ENCODE measurements at regions not wholly inside any gene's neighbourhood (a gene's known extent, or its start where the extent isn't known, plus 50 kb on each side); places are given as distances from the start of the nearest gene placed in this dataset.

GRCh38 chr1:115172270-115172669 lies 83.0 kb upstream of the TSPAN2 start:
- H3K27ac Mint-ChIP-seq, result no peak overlapping the region
- intact Hi-C loops (cut with micrococcal nuclease), result no loop called here

DNA sequence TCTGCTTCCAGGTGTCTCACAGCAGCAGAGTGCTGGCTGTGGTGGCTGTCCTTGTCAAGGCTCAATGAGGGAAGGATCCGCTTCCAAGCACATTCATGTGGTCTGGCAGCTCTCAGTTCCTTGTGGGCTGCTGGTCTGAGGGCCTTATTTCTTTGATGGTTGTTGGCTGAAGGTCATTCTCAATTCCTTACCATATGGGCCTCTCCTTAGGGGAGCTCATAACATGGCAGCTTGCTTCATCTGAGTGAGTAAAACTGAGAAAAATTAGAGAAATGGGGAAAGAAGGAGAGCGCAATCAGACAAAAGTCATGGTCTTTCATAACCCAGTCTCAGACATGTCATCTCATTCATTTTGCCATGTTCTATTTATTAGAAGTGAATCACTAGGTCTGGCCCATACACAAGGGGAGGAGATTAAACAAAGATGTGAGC lies 81.7 kb upstream of the TSPAN2 start:
- no peaks in the 10 kb centered on the region for H4K20me1 ChIP-seq (ENCODE audit: control insufficient read depth, insufficient read depth, low read length, poor library complexity, severe bottlenecking)
- no peaks in the 10 kb centered on the region for H3K36me3 ChIP-seq (replicated peaks in 1 of 2; ENCODE audit: control extremely low read depth in 1 of 2, control insufficient read depth in 1 of 2, extremely low read depth in 1 of 2, insufficient read depth in 2 of 2, low read length in 1 of 2)
- CTCF ChIA-PET, result no interaction called here
- H3K4me3 ChIP-seq (ENCODE audit: control extremely low read depth in 1 of 5, extremely low read depth in 1 of 5, insufficient read depth in 1 of 5, low read depth in 2 of 5, low read length in 4 of 5), result no peak overlapping the region
- H3K27me3 ChIP-seq (replicated peaks in 1 of 4; ENCODE audit: control extremely low read depth in 1 of 4, control insufficient read depth in 3 of 4, insufficient read depth in 4 of 4, low read length in 3 of 4), result no peaks in the 10 kb centered on the region
- intact Hi-C loops (cut with micrococcal nuclease), result no loop called here
- H3K9ac ChIP-seq (ENCODE audit: low read length), result no peak overlapping the region
- no peak overlapping the region for H3K4me3 Mint-ChIP-seq
- no peaks in the 10 kb centered on the region for H3K79me2 ChIP-seq (ENCODE audit: control insufficient read depth, insufficient read depth, low read length)
- no peak overlapping the region for H3K4me2 ChIP-seq (replicated peaks; ENCODE audit: low read depth, low read length, poor library complexity, severe bottlenecking)
- WGBS (ENCODE audit: insufficient coverage), result no CpG with 5 or more reads among the region's 2 CpGs
- H3K4me1 Mint-ChIP-seq, result no peaks in the 10 kb centered on the region
- no peak overlapping the region for H2AFZ ChIP-seq (ENCODE audit: insufficient read depth, low read depth, low read length, poor library complexity, severe bottlenecking)
- peaks cover 12% of the 10 kb centered on the region for H3K27me3 Mint-ChIP-seq
- H3K9me3 ChIP-seq (ENCODE audit: control extremely low read depth in 1 of 3, control insufficient read depth in 2 of 3, insufficient read depth in 1 of 3, low read length in 2 of 3), result no peaks in the 10 kb centered on the region
- no peaks in the 10 kb centered on the region for H3K4me1 ChIP-seq (ENCODE audit: control insufficient read depth in 2 of 2, insufficient read depth in 2 of 2, low read length in 2 of 2)
- H3K9me3 Mint-ChIP-seq (ENCODE audit: insufficient read depth), result no peaks in the 10 kb centered on the region
- ATAC-seq (ENCODE audit: low read depth) (no peak), DNase-seq (no peak)
- no peak overlapping the region for H3K27ac Mint-ChIP-seq
- POLR2A ChIA-PET, result no interaction called here
- no peak overlapping the region for H3K27ac ChIP-seq (ENCODE audit: low read length in 2 of 2)
- TF ChIP-seq CTCF (IDR thresholded peaks at IDR 0.05) (no peak), EZH2 (IDR thresholded peaks at IDR 0.05; ENCODE audit: borderline replicate concordance, insufficient read depth, low read depth, low read length, poor library complexity, severe bottlenecking) (no peak)

More at GRCh38 chr1:115172270-115172669, 83.0 kb upstream of the TSPAN2 start:
- ATAC-seq (ENCODE audit: low read depth) (no peak), DNase-seq (no peak)
- Histone ChIP-seq H3K4me1 (ENCODE audit: control insufficient read depth in 2 of 2, insufficient read depth in 2 of 2, low read length in 2 of 2) (no peaks in the 10 kb centered on the region), H3K27ac (ENCODE audit: low read length in 2 of 2) (no peak overlapping the region), H2AFZ (ENCODE audit: insufficient read depth, low read depth, low read length, poor library complexity, severe bottlenecking) (no peak overlapping the region), H3K4me3 (ENCODE audit: control extremely low read depth in 1 of 5, extremely low read depth in 1 of 5, insufficient read depth in 1 of 5, low read depth in 2 of 5, low read length in 4 of 5) (no peak overlapping the region), H3K79me2 (ENCODE audit: control insufficient read depth, insufficient read depth, low read length) (no peaks in the 10 kb centered on the region), H3K9ac (ENCODE audit: low read length) (no peak overlapping the region), H3K4me2 (replicated peaks; ENCODE audit: low read depth, low read length, poor library complexity, severe bottlenecking) (no peak overlapping the region), H3K36me3 (replicated peaks in 1 of 2; ENCODE audit: control extremely low read depth in 1 of 2, control insufficient read depth in 1 of 2, extremely low read depth in 1 of 2, insufficient read depth in 2 of 2, low read length in 1 of 2) (no peaks in the 10 kb centered on the region), H3K27me3 (replicated peaks in 1 of 4; ENCODE audit: control extremely low read depth in 1 of 4, control insufficient read depth in 3 of 4, insufficient read depth in 4 of 4, low read length in 3 of 4) (no peaks in the 10 kb centered on the region), H4K20me1 (ENCODE audit: control insufficient read depth, insufficient read depth, low read length, poor library complexity, severe bottlenecking) (no peaks in the 10 kb centered on the region), H3K9me3 (ENCODE audit: control extremely low read depth in 1 of 3, control insufficient read depth in 2 of 3, insufficient read depth in 1 of 3, low read length in 2 of 3) (no peaks in the 10 kb centered on the region)
- TF ChIP-seq EZH2 (IDR thresholded peaks at IDR 0.05; ENCODE audit: borderline replicate concordance, insufficient read depth, low read depth, low read length, poor library complexity, severe bottlenecking) (no peak), CTCF (IDR thresholded peaks at IDR 0.05) (no peak)
- POLR2A ChIA-PET, result no interaction called here
- peaks cover 5% of the 10 kb centered on the region for H3K27me3 Mint-ChIP-seq
- CTCF ChIA-PET, result no interaction called here
- H3K4me3 Mint-ChIP-seq, result no peak overlapping the region
- WGBS (ENCODE audit: insufficient coverage), result 20% methylated on average over 2 of the region's 2 CpGs
- H3K9me3 Mint-ChIP-seq (ENCODE audit: insufficient read depth), result no peaks in the 10 kb centered on the region
- H3K4me1 Mint-ChIP-seq, result no peaks in the 10 kb centered on the region

Measured in B cell (primary cell).